ENCODE measurements at regions not wholly inside any gene's neighbourhood (a gene's known extent, or its start where the extent isn't known, plus 50 kb on each side); places are given as distances from the start of the nearest gene placed in this dataset.

DNA sequence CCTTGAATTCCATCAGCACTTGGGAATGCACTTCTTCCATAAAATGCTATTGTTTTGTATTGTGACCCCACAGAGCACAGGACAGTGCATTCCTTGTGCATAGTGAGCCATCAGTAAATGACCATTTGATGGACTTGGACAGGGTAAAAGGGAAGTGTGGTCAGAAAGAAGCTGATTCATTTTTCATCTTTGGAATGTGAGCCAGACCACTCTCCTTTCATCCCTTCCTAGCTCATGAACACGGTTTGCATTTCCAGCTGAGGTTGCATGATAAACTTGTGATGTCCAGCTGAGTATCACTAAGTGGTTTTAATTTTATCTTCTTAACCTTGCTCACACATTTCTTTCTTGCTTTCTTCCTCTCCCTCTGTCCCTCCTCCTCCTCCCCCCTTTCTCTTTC, 101.3 kb downstream of the NUDT12 start:
- DNase-seq = no peak

DNA sequence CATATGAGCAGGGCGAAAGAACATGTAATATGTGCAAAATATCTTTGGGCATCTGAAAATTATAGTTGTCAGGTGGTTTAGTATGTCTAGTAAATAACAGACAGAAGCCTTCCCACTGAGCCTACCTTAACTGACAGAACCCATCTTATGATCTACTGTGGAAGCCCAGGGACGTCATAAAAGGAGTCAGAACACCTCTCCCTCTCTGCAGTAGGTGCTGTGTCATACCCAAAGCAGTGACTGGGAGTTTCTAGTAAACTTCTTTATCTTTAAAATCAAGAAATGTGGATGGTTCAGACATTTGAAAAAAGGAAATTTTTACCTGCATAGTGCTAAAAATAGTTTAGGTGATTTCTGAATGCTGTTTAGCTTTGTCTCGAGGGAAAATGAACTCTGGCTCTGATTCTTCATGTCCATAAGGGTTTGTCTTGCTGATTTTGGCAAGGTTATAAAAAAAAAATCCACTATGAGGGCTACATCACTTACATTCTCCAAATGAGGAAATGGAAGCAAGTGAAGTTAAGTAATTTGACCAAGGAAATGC, 104.0 kb downstream of the NUDT12 start:
- no peak for DNase-seq

DNA sequence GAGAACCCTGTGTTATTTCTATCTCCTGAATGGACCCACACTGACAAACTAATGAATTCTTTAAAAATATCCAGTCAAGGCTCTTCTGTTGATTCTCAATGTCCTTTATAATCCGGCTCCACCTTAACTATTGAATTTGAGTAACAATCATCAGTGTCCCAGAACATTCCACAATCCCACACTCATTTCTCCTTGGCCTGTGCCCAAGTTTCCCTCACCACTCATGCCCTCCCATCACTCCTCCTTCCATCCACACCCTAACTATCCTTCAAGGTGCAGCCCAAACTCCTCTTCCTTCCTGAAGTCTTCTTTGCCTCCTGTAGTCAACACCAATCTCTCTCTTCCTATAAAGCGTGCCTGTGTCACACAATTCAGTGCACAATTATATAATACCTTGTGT, 106.1 kb downstream of the NUDT12 start:
- no peak for DNase-seq

DNA sequence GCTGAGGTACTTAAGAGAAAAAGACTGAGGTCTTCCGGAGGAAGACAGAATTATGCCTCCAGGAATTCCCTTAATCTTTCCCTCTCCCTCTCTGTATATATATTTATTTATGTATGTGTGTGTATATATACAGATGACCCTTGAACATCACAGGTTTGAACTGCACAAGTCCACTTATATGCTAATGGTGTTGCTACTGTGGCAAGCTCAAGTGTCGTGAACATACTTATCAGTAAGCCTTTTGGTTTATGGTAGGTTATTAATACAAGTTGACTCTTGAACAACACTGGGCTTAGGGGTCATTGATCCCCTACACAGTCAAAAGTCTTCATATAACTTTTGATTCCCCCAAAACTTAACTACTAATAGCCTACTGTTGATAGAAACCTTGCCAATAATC, 106.8 kb downstream of the NUDT12 start:
- DNase-seq = no peak

- DNase-seq = no peak
These were observed 107.8 kb downstream of the NUDT12 start for GRCh38 chr5:103454770-103455169.

DNA sequence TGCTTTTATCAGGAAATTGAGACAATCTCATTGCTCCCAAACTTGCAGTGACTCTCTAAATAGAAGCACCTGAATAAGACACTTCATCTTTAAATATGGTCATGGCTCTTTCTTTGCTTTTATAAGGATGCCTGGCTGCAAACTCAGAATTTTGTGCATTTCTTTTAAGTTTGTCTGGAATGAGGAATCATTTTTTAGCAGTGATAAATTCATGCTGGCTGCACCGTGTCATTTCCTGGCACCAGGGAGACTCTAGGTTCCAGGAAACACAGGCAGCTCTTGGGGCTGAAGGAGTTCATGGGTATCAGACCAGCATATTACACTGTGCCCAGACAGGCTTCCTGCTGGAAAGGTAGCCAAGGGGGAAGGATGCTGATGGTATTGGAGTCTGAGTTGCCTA, 109.9 kb downstream of the NUDT12 start:
- no peak for DNase-seq

DNA sequence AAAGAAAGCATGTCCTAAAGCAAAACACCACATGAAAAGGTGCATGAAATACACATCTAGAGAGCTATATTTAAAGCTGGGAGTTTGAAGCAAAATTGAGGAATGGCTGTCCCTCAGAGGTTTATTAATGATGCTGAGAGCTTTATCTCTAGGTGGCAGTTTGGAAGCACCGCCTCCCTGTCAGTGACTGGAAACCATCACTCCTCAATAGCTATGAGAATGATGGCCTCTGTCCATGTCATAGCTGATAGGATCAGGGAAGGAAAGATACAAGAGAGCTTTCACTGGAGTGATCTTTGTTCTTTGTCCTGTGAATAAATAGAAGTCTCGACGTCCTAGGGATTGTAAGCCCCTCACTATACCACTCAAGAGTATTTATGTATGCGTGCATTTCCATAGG, 110.5 kb downstream of the NUDT12 start:
- no peak for DNase-seq

- no peak for DNase-seq
These were observed 111.3 kb downstream of the NUDT12 start for GRCh38 chr5:103451261-103451660.

DNA sequence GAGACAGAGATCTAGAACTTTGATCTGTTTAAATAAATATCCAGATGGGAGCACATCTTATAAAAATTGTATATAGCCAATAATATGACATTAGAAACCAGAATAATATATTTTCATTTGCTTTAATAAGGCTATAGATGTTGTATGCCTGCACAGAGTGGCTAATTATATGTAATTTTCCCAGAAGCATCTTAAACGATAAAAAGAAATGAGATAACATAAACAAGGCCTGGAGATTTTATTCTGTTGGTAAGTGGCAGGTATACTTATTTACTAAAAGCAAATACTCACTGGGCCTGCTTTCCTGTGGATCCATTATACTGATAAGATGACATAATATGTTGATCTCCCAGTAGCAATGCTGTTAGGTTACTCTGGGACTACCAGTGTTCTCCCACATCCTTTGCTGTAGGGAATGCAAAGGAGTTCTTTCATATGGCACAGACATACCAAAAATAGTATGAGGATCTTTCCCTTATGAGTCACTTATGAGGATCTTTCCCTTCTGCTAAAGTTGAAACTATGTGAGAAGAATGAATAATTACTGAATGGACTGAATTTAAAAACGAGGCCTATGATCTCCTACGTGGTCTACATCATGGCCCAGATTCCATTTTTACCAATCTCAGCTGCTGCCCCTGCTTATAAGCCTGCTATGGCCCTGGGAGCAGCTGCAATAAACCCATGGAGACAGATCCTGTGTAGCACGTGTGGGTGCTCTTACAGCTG, 112.1 kb downstream of the NUDT12 start:
- no peak for DNase-seq

GRCh38 chr5:103446813-103447212, 115.8 kb downstream of the NUDT12 start:
- DNase-seq = no peak

- no peak for DNase-seq
These were observed 117.1 kb downstream of the NUDT12 start for GRCh38 chr5:103445426-103446035.

GRCh38 chr5:103444333-103445038, 118.1 kb downstream of the NUDT12 start:
- no peak for DNase-seq

GRCh38 chr5:103442750-103443149, 119.8 kb downstream of the NUDT12 start:
- DNase-seq = no peak

GRCh38 chr5:103441523-103441922, 121.1 kb downstream of the NUDT12 start:
- no peak for DNase-seq

DNA sequence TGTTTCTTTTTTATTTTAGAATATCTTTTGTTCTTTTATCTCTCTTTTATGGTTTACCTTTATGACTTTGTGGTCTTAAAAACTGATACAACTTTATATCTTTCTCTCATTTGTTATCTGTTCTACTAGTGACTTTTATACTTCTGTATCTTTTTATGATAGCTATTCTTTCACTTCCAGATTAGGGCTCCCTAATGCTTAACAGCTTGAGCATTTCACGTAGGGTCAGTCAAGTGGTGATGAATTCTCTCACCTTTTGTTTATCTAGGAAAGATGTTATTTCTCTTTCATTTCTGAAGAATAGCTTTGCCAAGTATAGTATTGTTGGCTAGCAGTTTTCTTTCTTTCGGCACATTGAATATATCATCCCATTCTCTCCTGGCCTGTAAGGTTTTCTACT, 123.6 kb downstream of the NUDT12 start:
- no peak for DNase-seq

GRCh38 chr5:103436656-103437055, 125.9 kb downstream of the NUDT12 start:
- no peak for DNase-seq

GRCh38 chr5:103436112-103436511, 126.5 kb downstream of the NUDT12 start:
- no peak for DNase-seq

- no peak for DNase-seq
These were observed 127.3 kb downstream of the NUDT12 start for GRCh38 chr5:103435136-103435889.

- no peak for DNase-seq
These were observed 128.5 kb downstream of the NUDT12 start for GRCh38 chr5:103434057-103434456.

DNA sequence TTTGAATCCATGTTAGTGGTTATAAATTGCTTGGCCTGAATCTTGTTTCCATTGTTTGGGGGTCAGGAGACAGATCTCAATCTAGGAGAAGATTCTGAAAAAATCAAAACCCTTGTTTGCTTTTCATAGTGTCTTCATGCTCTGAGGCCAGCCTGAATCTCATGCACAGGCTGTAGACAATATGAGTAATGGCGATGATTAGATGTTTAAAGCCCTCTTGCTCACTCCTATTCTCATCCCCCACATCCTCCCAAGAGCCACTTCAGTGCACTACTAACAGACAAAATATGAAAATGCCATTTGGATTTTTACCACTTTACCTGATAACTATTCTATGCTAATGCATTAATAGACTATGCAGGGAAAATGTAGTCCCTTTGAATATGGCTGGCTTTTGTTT, 129.4 kb downstream of the NUDT12 start:
- no peak for DNase-seq

GRCh38 chr5:103428923-103429322, 133.7 kb downstream of the NUDT12 start:
- no peak for DNase-seq

DNA sequence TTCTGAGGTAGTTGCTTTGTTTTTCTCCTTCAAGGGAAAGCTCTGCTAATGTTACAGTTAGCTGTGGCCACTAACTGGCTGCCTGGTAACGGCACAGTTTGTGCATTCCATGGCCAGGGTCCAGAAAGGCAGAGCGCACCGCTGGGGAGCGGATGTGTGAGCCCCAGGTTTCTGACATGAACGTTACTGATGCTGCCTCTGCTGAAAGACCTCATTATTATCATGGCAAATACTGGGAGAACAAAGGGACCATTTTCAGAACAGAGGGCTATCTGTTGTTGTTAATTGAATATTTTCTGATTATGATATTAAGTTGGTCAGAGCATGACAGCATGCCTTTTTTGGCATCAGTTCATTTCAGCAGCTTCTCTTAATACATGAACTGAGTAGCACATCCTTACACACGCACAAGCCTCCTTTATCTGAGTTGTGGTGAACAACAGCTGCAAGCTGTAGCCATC, 134.1 kb downstream of the NUDT12 start:
- no peak for DNase-seq

GRCh38 chr5:103427326-103427725, 135.3 kb downstream of the NUDT12 start:
- DNase-seq = no peak

Data from NCI-H524 treated with DMSO at 0.1 percent for 48 hours (cell line).